PFSK-1 (cell line): ENCODE measurements at regions not wholly inside any gene's neighbourhood (a gene's known extent, or its start where the extent isn't known, plus 50 kb on each side); places are given as distances from the start of the nearest gene placed in this dataset.

Experiments used
- FOXP2 ChIP-seq: optimal IDR thresholded peaks from 2 replicates; pipeline ENCODE3; 2011; ENCODE audit warnings: borderline replicate concordance, control low read depth, inconsistent platforms; ENCODE audit not compliant: insufficient read depth; ENCODE audit errors: extremely low read length, extremely low read depth
- POLR2AphosphoS5 ChIP-seq: IDR thresholded peaks from 2 replicates; pipeline ENCODE4 v1.6.1; 2012; ENCODE audit warnings: low read depth, mild to moderate bottlenecking, control low read depth, low read length, moderate library complexity
- SIN3A ChIP-seq: IDR thresholded peaks from 2 replicates; pipeline ENCODE4 v1.6.1; 2012; ENCODE audit warnings: mild to moderate bottlenecking, low read length, moderate library complexity, borderline replicate concordance; ENCODE audit not compliant: insufficient read depth
- TAF1 ChIP-seq: IDR thresholded peaks from 2 replicates; pipeline ENCODE4 v1.6.1; 2012; ENCODE audit warnings: low read length, control low read depth, borderline replicate concordance; ENCODE audit not compliant: insufficient read depth
- TF ChIP-seq, protein P1 (sequence below), 2 experiments: IDR thresholded peaks; 2 replicates each; pipeline versions ENCODE4 v1.6.1 to v1.8.0; 2011 to 2012; ENCODE audit warnings: low read depth in 2 of 2, low read length in 2 of 2, control low read depth in 1 of 2, inconsistent platforms in 1 of 2, mild to moderate bottlenecking in 1 of 2, moderate library complexity in 1 of 2; ENCODE audit not compliant: insufficient read depth in 1 of 2

GRCh38 chr15:61339516-61339915 is 110.4 kb upstream of the RORA start:
- no peak; the same call in 1 of the 2 replicates for TF ChIP-seq SIN3A
- no peak for TF ChIP-seq POLR2AphosphoS5
- no peak for TF ChIP-seq FOXP2
- TF ChIP-seq, protein P1, sequence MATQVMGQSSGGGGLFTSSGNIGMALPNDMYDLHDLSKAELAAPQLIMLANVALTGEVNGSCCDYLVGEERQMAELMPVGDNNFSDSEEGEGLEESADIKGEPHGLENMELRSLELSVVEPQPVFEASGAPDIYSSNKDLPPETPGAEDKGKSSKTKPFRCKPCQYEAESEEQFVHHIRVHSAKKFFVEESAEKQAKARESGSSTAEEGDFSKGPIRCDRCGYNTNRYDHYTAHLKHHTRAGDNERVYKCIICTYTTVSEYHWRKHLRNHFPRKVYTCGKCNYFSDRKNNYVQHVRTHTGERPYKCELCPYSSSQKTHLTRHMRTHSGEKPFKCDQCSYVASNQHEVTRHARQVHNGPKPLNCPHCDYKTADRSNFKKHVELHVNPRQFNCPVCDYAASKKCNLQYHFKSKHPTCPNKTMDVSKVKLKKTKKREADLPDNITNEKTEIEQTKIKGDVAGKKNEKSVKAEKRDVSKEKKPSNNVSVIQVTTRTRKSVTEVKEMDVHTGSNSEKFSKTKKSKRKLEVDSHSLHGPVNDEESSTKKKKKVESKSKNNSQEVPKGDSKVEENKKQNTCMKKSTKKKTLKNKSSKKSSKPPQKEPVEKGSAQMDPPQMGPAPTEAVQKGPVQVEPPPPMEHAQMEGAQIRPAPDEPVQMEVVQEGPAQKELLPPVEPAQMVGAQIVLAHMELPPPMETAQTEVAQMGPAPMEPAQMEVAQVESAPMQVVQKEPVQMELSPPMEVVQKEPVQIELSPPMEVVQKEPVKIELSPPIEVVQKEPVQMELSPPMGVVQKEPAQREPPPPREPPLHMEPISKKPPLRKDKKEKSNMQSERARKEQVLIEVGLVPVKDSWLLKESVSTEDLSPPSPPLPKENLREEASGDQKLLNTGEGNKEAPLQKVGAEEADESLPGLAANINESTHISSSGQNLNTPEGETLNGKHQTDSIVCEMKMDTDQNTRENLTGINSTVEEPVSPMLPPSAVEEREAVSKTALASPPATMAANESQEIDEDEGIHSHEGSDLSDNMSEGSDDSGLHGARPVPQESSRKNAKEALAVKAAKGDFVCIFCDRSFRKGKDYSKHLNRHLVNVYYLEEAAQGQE (IDR thresholded peaks at IDR 0.05; ENCODE audit: insufficient read depth in 1 of 2, low read depth in 2 of 2, low read length in 2 of 2) = no peak
- no peak for TF ChIP-seq TAF1

DNA sequence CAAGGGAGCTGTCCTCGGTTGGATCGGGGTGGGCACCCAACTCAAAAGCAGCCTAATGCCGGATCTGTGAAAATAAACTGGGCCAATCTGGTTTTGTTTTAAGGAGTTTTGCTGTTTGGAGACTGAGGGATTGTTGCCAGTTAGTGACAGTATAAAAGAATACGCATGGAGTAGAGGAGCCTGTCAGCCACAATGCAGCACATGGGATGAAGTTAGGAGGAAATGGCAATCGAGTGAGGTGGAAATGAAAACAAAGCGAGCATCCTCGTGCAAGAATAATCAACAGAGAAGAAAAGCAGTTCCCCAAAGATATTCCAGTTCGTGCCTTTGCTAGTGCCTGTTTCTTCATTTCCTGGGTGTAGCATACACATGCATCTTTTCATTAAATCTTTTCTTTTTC is 108.4 kb upstream of the RORA start:
- no peak for TF ChIP-seq FOXP2
- TF ChIP-seq POLR2AphosphoS5 = no peak
- TF ChIP-seq, protein P1 (IDR thresholded peaks at IDR 0.05; ENCODE audit: insufficient read depth in 1 of 2, low read depth in 2 of 2, low read length in 2 of 2) = no peak
- TF ChIP-seq SIN3A = no peak
- no peak for TF ChIP-seq TAF1

GRCh38 chr15:61336026-61336638 is 107.0 kb upstream of the RORA start:
- TF ChIP-seq FOXP2 = no peak
- TF ChIP-seq, protein P1 (IDR thresholded peaks at IDR 0.05; ENCODE audit: insufficient read depth in 1 of 2, low read depth in 2 of 2, low read length in 2 of 2) = no peak
- TF ChIP-seq SIN3A = no peak
- TF ChIP-seq TAF1 = no peak
- no peak for TF ChIP-seq POLR2AphosphoS5

- no peak for TF ChIP-seq POLR2AphosphoS5
- TF ChIP-seq TAF1 = no peak
- TF ChIP-seq, protein P1 (IDR thresholded peaks at IDR 0.05; ENCODE audit: insufficient read depth in 1 of 2, low read depth in 2 of 2, low read length in 2 of 2) = no peak
- TF ChIP-seq SIN3A = no peak
- TF ChIP-seq FOXP2 = no peak
Measured at GRCh38 chr15:61331019-61331418, 101.9 kb upstream of the RORA start.
